ENCODE measurements at regions not wholly inside any gene's neighbourhood (a gene's known extent, or its start where the extent isn't known, plus 50 kb on each side); places are given as distances from the start of the nearest gene placed in this dataset.

DNA sequence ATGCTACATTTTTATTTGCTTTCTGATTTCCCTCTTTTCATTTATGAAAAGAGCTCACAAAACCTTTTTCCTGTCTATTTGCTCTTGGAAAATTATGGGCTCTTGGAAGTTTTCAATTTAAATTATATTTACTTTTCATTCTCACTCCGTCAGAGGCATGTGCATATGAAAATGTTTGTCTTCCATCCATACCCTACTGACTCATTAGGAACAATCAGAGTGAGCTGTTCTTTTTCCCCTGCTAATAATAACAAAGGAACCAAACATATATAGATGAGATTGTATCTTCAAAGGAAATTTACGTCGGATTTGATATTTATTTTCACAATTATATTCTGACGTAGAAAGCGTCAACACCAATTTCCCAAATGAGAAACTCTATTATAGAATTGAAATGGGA lies 1101.2 kb downstream of the TSN start:
- Histone ChIP-seq H3K27me3 (ENCODE audit: control insufficient read depth, insufficient read depth, low read length) (no peaks in the 10 kb centered on the region), H3K36me3 (ENCODE audit: control insufficient read depth, insufficient read depth, low read length) (no peaks in the 10 kb centered on the region), H3K4me3 (ENCODE audit: low read depth, low read length) (no peak overlapping the region)
- peak; percentile 7 for DNase-seq (ENCODE audit: low read depth)
- TF ChIP-seq, protein P1, sequence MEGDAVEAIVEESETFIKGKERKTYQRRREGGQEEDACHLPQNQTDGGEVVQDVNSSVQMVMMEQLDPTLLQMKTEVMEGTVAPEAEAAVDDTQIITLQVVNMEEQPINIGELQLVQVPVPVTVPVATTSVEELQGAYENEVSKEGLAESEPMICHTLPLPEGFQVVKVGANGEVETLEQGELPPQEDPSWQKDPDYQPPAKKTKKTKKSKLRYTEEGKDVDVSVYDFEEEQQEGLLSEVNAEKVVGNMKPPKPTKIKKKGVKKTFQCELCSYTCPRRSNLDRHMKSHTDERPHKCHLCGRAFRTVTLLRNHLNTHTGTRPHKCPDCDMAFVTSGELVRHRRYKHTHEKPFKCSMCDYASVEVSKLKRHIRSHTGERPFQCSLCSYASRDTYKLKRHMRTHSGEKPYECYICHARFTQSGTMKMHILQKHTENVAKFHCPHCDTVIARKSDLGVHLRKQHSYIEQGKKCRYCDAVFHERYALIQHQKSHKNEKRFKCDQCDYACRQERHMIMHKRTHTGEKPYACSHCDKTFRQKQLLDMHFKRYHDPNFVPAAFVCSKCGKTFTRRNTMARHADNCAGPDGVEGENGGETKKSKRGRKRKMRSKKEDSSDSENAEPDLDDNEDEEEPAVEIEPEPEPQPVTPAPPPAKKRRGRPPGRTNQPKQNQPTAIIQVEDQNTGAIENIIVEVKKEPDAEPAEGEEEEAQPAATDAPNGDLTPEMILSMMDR (IDR thresholded peaks at IDR 0.05; ENCODE audit: insufficient read depth, low read length, severe bottlenecking) = no peak
- FAIRE-seq = no peak

DNA sequence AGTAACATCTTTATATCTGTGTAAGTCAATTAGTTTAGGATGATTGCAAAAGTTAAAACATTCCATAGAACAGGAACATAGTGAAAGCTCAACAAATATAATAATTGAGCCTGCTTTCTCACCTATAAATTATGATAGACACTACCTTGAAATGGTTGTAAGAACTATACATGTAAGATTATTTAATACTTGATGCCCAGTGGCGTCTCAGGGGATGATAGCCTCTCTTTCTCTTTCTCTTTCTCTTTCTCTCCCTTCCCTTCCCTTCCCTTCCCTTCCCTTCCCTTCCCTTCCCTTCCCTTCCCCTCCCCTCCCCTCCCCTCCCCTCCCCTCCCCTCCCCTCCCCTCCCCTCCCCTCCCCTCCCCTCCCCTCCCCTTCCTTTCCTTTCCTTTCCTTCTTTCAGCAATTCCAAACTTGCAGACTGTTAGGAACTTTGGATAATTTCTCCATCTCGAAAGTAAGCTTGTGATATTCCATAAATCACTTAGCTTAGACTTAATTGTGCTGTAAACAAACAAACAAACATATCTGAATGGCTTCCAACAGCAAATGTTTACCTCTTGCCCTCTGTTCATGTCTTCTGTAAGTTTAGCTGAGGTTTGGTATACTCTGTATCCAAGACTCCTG lies 1102.7 kb downstream of the TSN start:
- H3K36me3 ChIP-seq (ENCODE audit: control insufficient read depth, insufficient read depth, low read length) = no peaks in the 10 kb centered on the region
- TF ChIP-seq, protein P1 (IDR thresholded peaks at IDR 0.05; ENCODE audit: insufficient read depth, low read length, severe bottlenecking) = no peak
- DNase-seq (ENCODE audit: low read depth) (no peak), FAIRE-seq (no peak)
- H3K4me3 ChIP-seq (ENCODE audit: low read depth, low read length) = no peak overlapping the region
- no peaks in the 10 kb centered on the region for H3K27me3 ChIP-seq (ENCODE audit: control insufficient read depth, insufficient read depth, low read length)

- Histone ChIP-seq H3K4me3 (ENCODE audit: low read depth, low read length) (no peak overlapping the region), H3K36me3 (ENCODE audit: control insufficient read depth, insufficient read depth, low read length) (no peaks in the 10 kb centered on the region), H3K27me3 (ENCODE audit: control insufficient read depth, insufficient read depth, low read length) (no peaks in the 10 kb centered on the region)
- FAIRE-seq = no peak
- DNase-seq (ENCODE audit: low read depth) = no peak
- TF ChIP-seq, protein P1 (IDR thresholded peaks at IDR 0.05; ENCODE audit: insufficient read depth, low read length, severe bottlenecking) = no peak
Measured at GRCh38 chr2:122858813-122859212, 1103.4 kb downstream of the TSN start.

DNA sequence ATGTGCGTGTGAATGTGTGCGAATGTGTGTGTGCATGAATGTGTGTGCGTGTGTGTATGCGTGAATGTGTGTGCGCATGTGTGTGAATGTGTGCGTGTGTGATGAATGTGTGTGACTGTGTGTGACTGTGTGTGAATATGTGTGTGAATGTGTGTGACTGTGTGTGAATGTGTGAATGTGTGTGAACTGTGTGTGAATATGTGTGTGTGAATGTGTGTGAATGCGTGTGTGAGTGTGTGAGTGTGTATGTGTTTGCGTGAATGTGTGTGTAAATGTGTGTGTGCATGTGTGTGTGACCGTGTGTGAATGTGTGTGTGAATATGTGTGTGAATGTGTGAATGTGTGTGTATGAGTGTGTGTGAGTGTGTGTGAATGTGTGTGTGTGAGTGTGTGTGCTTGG lies 1103.8 kb downstream of the TSN start:
- TF ChIP-seq, protein P1 (IDR thresholded peaks at IDR 0.05; ENCODE audit: insufficient read depth, low read length, severe bottlenecking) = no peak
- Histone ChIP-seq H3K36me3 (ENCODE audit: control insufficient read depth, insufficient read depth, low read length) (no peaks in the 10 kb centered on the region), H3K27me3 (ENCODE audit: control insufficient read depth, insufficient read depth, low read length) (no peaks in the 10 kb centered on the region), H3K4me3 (ENCODE audit: low read depth, low read length) (no peak overlapping the region)
- FAIRE-seq = peak; percentile 92
- DNase-seq (ENCODE audit: low read depth) = no peak

GRCh38 chr2:122863532-122863931 lies 1108.1 kb downstream of the TSN start:
- TF ChIP-seq, protein P1 (IDR thresholded peaks at IDR 0.05; ENCODE audit: insufficient read depth, low read length, severe bottlenecking) = no peak
- Histone ChIP-seq H3K36me3 (ENCODE audit: control insufficient read depth, insufficient read depth, low read length) (no peaks in the 10 kb centered on the region), H3K27me3 (ENCODE audit: control insufficient read depth, insufficient read depth, low read length) (no peaks in the 10 kb centered on the region), H3K4me3 (ENCODE audit: low read depth, low read length) (no peak overlapping the region)
- no peak for FAIRE-seq
- no peak for DNase-seq (ENCODE audit: low read depth)

DNA sequence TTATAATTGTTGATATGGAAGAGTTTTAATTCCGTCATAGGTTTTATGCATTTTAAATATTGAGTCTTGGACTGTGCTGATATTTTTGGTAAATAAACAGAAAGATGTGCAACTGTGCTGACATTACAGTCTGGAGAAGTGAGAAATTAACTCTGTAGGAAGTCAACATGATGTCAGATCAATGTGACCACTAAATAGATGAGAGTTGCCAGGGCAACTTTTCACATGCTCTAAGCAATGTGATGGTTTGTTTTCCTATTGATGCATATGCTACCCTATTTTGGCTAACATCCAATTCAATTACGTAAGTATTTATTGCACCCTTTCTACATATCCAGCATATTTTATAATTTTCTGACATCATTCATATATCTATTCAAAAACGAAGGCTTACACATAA lies 1109.3 kb downstream of the TSN start:
- no peak for FAIRE-seq
- no peaks in the 10 kb centered on the region for H3K27me3 ChIP-seq (ENCODE audit: control insufficient read depth, insufficient read depth, low read length)
- TF ChIP-seq, protein P1 (IDR thresholded peaks at IDR 0.05; ENCODE audit: insufficient read depth, low read length, severe bottlenecking) = no peak
- no peak for DNase-seq (ENCODE audit: low read depth)
- no peak overlapping the region for H3K4me3 ChIP-seq (ENCODE audit: low read depth, low read length)
- H3K36me3 ChIP-seq (ENCODE audit: control insufficient read depth, insufficient read depth, low read length) = no peaks in the 10 kb centered on the region

All from bronchial epithelial cell (primary cell).